Sigmoid colon (tissue), 3 donors: ENCODE measurements at regions not wholly inside any gene's neighbourhood (a gene's known extent, or its start where the extent isn't known, plus 50 kb on each side); places are given as distances from the start of the nearest gene placed in this dataset.

Experiments used
- POLR2A ChIP-seq, 2 donors: fragments of 450-650 bp; IDR thresholded peaks; one replicate each; pipeline ENCODE4 v1.6.1; 2016; ENCODE audit warnings: antibody characterized with exemption in 2 of 2, mild to moderate bottlenecking in 2 of 2, moderate library complexity in 2 of 2
- TF ChIP-seq, protein P1 (sequence below), 4 experiments: fragments of 450-650 bp in 3 of 4; fragments of 200-600 bp in 1 of 4; IDR thresholded peaks; one replicate each; pipeline ENCODE4 v1.5.1; 2016 to 2019; ENCODE audit warnings: antibody characterized with exemption in 4 of 4, mild to moderate bottlenecking in 3 of 4, moderate library complexity in 2 of 4

- no peak for TF ChIP-seq POLR2A (IDR thresholded peaks at IDR 0.05)
- TF ChIP-seq, protein P1, sequence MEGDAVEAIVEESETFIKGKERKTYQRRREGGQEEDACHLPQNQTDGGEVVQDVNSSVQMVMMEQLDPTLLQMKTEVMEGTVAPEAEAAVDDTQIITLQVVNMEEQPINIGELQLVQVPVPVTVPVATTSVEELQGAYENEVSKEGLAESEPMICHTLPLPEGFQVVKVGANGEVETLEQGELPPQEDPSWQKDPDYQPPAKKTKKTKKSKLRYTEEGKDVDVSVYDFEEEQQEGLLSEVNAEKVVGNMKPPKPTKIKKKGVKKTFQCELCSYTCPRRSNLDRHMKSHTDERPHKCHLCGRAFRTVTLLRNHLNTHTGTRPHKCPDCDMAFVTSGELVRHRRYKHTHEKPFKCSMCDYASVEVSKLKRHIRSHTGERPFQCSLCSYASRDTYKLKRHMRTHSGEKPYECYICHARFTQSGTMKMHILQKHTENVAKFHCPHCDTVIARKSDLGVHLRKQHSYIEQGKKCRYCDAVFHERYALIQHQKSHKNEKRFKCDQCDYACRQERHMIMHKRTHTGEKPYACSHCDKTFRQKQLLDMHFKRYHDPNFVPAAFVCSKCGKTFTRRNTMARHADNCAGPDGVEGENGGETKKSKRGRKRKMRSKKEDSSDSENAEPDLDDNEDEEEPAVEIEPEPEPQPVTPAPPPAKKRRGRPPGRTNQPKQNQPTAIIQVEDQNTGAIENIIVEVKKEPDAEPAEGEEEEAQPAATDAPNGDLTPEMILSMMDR (IDR thresholded peaks at IDR 0.05) = no peak
Measured at GRCh38 chr1:230499496-230499895, 73.4 kb upstream of the PGBD5 start.
